Keratinocyte (primary cell): ENCODE measurements at regions not wholly inside any gene's neighbourhood (a gene's known extent, or its start where the extent isn't known, plus 50 kb on each side); places are given as distances from the start of the nearest gene placed in this dataset.

Experiments
- CTCF ChIP-seq, 3 experiments: IDR thresholded peaks in 1 of 3; conservative IDR thresholded peaks in 1 of 3; optimal IDR thresholded peaks in 1 of 3; 2 replicates in 2 of 3; 3 replicates in 1 of 3; pipeline versions ENCODE3 to v1.5.1; 2011; ENCODE audit warnings: low read length in 3 of 3, mild to moderate bottlenecking in 3 of 3, moderate library complexity in 2 of 3, control low read depth in 1 of 3, inconsistent platforms in 1 of 3; ENCODE audit not compliant: insufficient read depth in 2 of 3; ENCODE audit errors: extremely low read depth in 1 of 3
- EZH2 ChIP-seq: IDR thresholded peaks from one replicate; pipeline ENCODE4 v1.6.1; 2012; ENCODE audit warnings: inconsistent platforms, mild to moderate bottlenecking, low read length, moderate library complexity

GRCh38 chr2:40043191-40043590 is 264.1 kb upstream of the THUMPD2 start:
- TF ChIP-seq CTCF (optimal IDR thresholded peaks at IDR 0.05 in 1 of 3, IDR thresholded peaks at IDR 0.05 in 1 of 3, conservative IDR thresholded peaks at IDR 0.05 in 1 of 3; ENCODE audit: extremely low read depth in 1 of 3, insufficient read depth in 2 of 3, low read length in 3 of 3) (no peak), EZH2 (no peak)
